A673 (cell line): ENCODE measurements at regions not wholly inside any gene's neighbourhood (a gene's known extent, or its start where the extent isn't known, plus 50 kb on each side); places are given as distances from the start of the nearest gene placed in this dataset.

Experiments used
- CTCF ChIP-seq: fragments of 300-800, 200-600 bp; sonication (generic); conservative IDR thresholded peaks from 2 replicates; pipeline ENCODE4 v1.5.1; 2017; ENCODE audit warnings: low read depth, mild to moderate bottlenecking, antibody characterized with exemption, low read length, moderate library complexity, mixed read lengths
- EZH2 ChIP-seq: fragments of 200-600 bp; sonication (generic); IDR thresholded peaks from 2 replicates; pipeline ENCODE4 v1.6.1; 2017; ENCODE audit warnings: borderline replicate concordance, low read depth, mild to moderate bottlenecking, mixed read lengths, antibody characterized with exemption, low read length; ENCODE audit not compliant: poor library complexity, severe bottlenecking

GRCh38 chr12:77248036-77248435 lies 182.7 kb upstream of the E2F7 start:
- TF ChIP-seq CTCF = no peak
- no peak for TF ChIP-seq EZH2
